NCI-H1436 (cell line): ENCODE measurements at regions not wholly inside any gene's neighbourhood (a gene's known extent, or its start where the extent isn't known, plus 50 kb on each side); places are given as distances from the start of the nearest gene placed in this dataset.

ENCODE experiments used
- DNase-seq: peaks from one replicate; lab custom pipeline; 2025; lab: John Stamatoyannopoulos, UW

DNA sequence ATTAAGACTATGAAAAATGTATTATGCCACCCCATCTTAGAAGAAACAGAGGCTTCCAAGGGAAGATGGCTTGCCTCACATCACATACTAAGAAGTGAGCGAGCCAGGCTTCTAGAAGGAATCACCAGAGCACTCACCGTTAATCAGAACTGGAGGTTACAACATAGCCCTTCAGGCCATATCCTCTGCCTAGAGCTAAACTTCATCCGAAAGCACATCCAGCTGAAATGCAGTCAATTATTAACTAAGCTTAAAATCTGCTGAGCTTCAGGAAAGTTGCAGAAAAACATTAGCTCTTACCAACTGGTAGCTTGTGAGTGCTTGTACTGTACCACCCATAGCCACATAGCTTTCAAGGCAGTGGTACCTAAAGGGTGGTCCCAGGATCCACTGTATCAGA is 483.2 kb downstream of the TBL1XR1 start:
- no peak for DNase-seq

- no peak for DNase-seq
Observed at GRCh38 chr3:176712191-176712590, 485.1 kb downstream of the TBL1XR1 start.

- DNase-seq = no peak
Observed at GRCh38 chr3:176699288-176699687, 498.0 kb downstream of the TBL1XR1 start.

GRCh38 chr3:176697284-176697889 is 499.9 kb downstream of the TBL1XR1 start:
- DNase-seq = no peak

- no peak for DNase-seq
Observed at GRCh38 chr3:176696816-176697215, 500.5 kb downstream of the TBL1XR1 start.

GRCh38 chr3:176692966-176693785 is 504.1 kb downstream of the TBL1XR1 start:
- no peak for DNase-seq

GRCh38 chr3:176692199-176692965 is 504.9 kb downstream of the TBL1XR1 start:
- DNase-seq = no peak

- no peak for DNase-seq
Observed at GRCh38 chr3:176690083-176690869, 507.0 kb downstream of the TBL1XR1 start.

DNA sequence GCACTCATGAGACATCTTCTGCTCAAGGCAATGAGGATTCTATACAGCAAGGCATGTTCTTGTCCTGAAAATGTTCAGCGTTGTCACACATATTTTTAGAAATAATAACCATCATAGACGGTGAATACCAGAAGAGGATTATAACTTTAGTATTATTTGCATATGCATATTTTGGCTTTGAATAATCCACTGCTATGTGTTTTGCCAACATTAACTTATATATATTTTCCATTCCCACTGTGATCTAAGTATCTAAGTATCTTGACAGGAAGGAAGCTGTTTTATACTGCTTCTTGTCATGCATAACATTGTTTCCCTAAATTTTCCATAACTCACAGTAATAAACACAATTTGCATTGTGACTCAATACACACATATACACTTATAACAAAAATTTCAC is 509.5 kb downstream of the TBL1XR1 start:
- DNase-seq = no peak

DNA sequence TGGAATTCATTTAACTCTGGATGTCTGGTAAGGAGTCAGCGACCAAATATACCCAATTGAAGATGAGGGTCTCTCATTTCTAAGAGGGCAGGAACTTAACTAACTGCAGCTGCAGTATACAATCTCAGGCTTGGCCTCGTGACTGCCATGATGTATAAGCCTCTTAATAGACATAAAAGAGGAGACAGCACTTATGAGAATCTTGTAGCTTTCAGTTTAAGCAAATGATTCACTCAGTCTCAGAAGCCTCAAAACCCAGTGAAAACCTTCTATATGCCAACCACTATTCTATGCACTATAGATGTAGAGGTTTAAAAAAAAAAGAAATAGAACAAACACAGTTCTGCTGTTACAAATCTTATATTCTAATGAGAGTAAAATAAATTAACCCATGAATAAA is 513.9 kb downstream of the TBL1XR1 start:
- no peak for DNase-seq

- DNase-seq = peak; percentile 70
Observed at GRCh38 chr3:176663837-176664831, 533.1 kb downstream of the TBL1XR1 start.

GRCh38 chr3:176663387-176663786 is 533.9 kb downstream of the TBL1XR1 start:
- DNase-seq = no peak

DNA sequence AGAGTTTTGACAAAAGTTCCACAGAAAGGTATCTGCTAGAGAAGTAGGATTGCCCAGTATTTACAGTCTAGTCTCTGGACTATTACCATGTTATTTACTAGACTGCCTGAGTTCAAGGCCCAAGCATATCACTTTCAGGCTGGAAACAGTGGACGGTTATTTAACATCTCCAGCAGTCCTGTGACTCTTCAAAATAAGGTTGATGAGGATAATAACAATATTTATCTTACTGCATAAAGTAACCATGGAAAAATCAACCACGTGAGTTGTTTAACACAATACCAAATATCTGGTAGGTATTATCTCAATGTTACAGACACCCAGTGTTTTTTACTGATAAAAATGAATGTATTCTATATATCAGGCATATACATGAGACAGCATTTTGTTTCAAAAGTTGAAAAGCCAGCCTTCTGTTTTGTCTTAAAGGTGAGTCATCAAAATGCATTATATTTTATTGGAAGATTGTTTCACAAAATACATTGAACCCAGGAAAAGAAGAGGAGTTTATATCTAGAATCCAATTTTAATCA is 535.8 kb downstream of the TBL1XR1 start:
- no peak for DNase-seq

DNA sequence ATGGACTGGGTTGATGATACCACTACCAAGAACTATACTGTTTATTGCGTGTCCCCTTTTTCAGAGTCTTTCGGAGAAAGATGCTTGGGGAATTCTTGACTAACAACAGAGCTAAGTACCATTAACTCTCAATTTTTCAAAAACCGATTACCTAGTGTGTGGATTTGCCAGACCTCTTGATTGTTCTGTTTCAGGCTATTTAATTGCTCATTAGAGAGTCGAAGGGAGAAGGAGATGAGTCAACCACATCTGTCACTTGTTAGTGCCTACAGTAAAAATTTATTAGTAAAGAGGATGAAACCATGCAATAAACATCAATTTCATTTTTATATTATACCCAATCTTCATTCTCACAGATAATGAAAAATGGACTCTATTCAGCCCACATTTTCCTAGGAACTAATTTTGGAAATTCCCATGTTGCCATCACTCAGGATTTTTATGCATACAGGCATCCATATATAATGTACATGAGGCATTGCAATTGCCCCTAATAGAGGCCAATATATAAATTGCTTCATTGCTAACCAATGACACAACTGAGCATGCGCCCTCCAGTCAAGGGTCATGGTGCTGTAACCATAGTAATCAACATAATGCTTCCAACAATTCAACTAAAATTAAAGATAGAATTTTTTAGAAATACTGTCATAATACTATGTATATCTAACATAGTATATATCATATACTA is 541.7 kb downstream of the TBL1XR1 start:
- DNase-seq = no peak

DNA sequence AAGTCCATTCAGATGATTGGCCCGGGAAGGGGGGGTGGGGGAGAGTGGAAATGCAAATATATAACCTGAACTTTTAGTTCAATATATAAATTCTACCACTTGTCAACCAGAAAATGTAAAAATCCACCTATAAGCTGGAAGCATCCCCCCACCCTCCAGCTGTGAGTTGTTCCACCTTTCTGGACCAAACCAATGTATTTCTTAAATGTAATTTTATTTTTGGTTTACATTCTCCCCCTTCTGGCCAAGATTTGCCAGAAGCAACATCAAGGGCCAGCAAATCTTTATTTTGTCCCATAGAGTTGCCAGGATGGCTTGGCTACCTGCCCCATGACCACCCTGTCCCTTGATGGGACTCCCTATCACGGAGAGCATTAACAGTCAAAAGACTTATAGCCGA is 545.7 kb downstream of the TBL1XR1 start:
- DNase-seq = no peak

GRCh38 chr3:176650478-176650877 is 546.8 kb downstream of the TBL1XR1 start:
- DNase-seq = no peak

DNA sequence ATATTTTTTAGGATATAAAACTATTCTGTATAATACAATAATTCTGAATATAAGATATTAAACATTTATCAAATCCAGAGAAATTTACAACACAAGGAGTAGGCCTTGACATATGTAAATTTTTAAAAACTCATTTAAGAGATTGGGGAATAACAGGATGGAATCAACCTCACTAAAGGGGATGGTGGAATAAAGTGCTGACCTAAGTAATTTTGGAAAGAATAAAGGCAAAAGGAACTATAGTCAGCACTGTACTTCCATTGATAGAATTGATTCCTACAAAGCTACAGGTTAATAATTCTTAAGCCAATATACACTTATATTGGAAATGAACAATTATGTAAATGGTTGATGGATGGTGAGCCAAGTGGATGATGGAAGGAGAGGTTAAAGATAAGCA is 549.3 kb downstream of the TBL1XR1 start:
- no peak for DNase-seq

DNA sequence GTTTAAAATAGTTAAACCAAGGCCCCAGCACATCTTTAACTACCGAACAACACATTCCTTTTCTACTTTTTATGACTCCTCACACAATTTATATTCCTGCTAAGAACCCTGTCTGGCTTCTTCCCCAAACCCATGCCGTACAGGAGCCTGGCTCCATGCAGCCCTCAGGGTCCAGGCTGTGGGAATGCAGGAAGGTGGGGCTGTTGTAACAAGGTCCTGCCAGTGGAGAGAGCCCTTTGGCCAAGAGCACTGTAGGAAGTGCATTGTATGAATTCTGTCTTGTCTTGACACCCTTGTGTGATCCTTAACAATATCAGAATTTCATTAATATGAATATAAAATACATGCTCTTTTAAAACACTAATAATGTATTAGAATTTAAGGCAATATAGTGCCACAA is 563.8 kb downstream of the TBL1XR1 start:
- DNase-seq = no peak

- no peak for DNase-seq
Observed at GRCh38 chr3:176632925-176633324, 564.4 kb downstream of the TBL1XR1 start.

DNA sequence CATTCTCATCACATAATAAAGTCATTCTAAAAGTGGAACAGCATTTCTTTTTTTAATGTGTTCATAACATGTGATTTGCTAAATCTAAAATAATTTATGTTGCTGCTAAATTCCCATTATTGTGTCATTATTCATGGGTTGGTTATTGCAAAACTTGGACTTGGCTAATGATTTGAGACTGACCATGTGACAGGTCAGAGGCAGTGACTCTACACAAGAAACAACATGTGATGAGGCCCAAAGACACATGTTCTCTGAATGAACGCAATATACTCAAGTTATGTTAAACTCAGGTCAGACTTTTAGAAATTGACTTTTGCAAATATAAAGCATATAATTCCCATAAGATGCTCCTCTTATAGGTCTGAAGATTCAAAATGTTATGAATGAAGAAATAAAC is 566.1 kb downstream of the TBL1XR1 start:
- no peak for DNase-seq
